Heart left ventricle (tissue), 16 donors: ENCODE measurements at regions not wholly inside any gene's neighbourhood (a gene's known extent, or its start where the extent isn't known, plus 50 kb on each side); places are given as distances from the start of the nearest gene placed in this dataset.

Experiments used
- ATAC-seq, 4 donors: fragments of 200-7000 bp; cut with Tn5 transposase; one replicate each; pipeline ENCODE4 v1.9.1; 2020 to 2022; ENCODE audit warnings: moderate library complexity in 4 of 4, mild to moderate bottlenecking in 3 of 4, moderate number of reproducible peaks in 1 of 4
- DNase-seq, 5 donors: peaks; one replicate each; pipeline ENCODE4 v3.0.0-alpha.2; 2020
- H3K27ac ChIP-seq, 12 donors: fragments of 200-600 bp; sonication (generic) in 4 of 12; one replicate each; pipeline versions ENCODE4 v1.5.0 to v1.8.0; 2016 to 2022; ENCODE audit warnings: mild to moderate bottlenecking in 2 of 12
- H3K27me3 ChIP-seq, 9 donors: fragments of 200-600 bp; sonication (generic) in 2 of 9; one replicate each; pipeline versions ENCODE4 v1.5.1 to v1.8.0; 2016 to 2022; ENCODE audit warnings: mild to moderate bottlenecking in 3 of 9
- H3K36me3 ChIP-seq, 9 donors: fragments of 200-600 bp; sonication (generic) in 2 of 9; one replicate each; pipeline versions ENCODE4 v1.5.0 to v1.8.0; 2018 to 2022; ENCODE audit warnings: mild to moderate bottlenecking in 2 of 9
- H3K4me1 ChIP-seq, 12 donors: fragments of 200-600 bp; sonication (generic) in 4 of 12; one replicate each; pipeline versions ENCODE4 v1.5.0 to v1.8.0; 2016 to 2022; ENCODE audit warnings: mild to moderate bottlenecking in 3 of 12
- H3K4me3 ChIP-seq, 12 donors: fragments of 200-600 bp; sonication (generic) in 4 of 12; one replicate each; pipeline versions ENCODE4 v1.5.0 to v1.8.0; 2017 to 2022; ENCODE audit warnings: mild to moderate bottlenecking in 9 of 12, moderate library complexity in 4 of 12
- H3K9me3 ChIP-seq, 12 donors: fragments of 200-600 bp; sonication (generic) in 4 of 12; one replicate each; pipeline versions ENCODE4 v1.5.0 to v1.8.0; 2016 to 2022; ENCODE audit warnings: mild to moderate bottlenecking in 1 of 12
- POLR2A ChIP-seq, 2 donors: fragments of 450-650 bp; IDR thresholded peaks; one replicate each; pipeline ENCODE4 v1.6.1; 2017; ENCODE audit warnings: antibody characterized with exemption in 2 of 2, mild to moderate bottlenecking in 2 of 2, moderate library complexity in 2 of 2
- WGBS, 4 donors: extraction: QIAGEN DNeasy Blood & Tissue Kit in 2 of 4; methylation state at CpG; one replicate each; pipeline versions ENCODE4 v1.1.5 to v1.1.7; 2013 to 2018; 5-methylcytosine and 5-hydroxymethylcytosine counted together
- intact Hi-C, 10 donors: fragments of 100-400 bp; cut with DNase I; formaldehyde crosslinking; loops; one replicate each; pipeline versions ENCODE4 v1.11.1 to v1.14.2; 2022
- TF ChIP-seq, protein P1 (sequence below), 12 donors: fragments of 200-600 bp; sonication (generic) in 4 of 12; IDR thresholded peaks; one replicate each; pipeline versions ENCODE4 v1.5.0 to v1.8.0; 2018 to 2022; ENCODE audit warnings: antibody characterized with exemption in 12 of 12, mild to moderate bottlenecking in 5 of 12
- donor health status: ischemic (EF 13 %, LVEDD 7.1; RV severe dilation, severe dysfunction).
- donor health status: healthy with polysubstance abuse.
- donor health status: DM: no; HTN: yes; CAD: no.
- donor health status: DM: no; HTN: no; CAD: no.
- donor health status: ischemic (EF 25% LVEDD 6.9; RV normal size, moderate dysfunction).
- donor health status: ischemic (EF 25% LVEDD 5.7; RV mildly dilated, moderate dysfunction).
- donor health status: healthy.
- donor health status: DM: yes; HTN: yes; CAD: no.
- donor health status: ischemic (EF 35%, LVEDD 5.7; RV mildly dilated, moderate dysfunction).
- donor health status: nonischemic (EF 11% LVEDD 7.7; RV severe dilation, severe dysfunction).
- donor health status: DM: yes; HTN: yes; CAD: no.
- donor health status: PGD.
- donor health status: ischemic (EF 29% LVEDD 5.4; RV normal size, mild dysfunction).
- donor health status: nonischemic (EF 23%, LVEDD 6.1; RV moderate dilation, normal function).

DNA sequence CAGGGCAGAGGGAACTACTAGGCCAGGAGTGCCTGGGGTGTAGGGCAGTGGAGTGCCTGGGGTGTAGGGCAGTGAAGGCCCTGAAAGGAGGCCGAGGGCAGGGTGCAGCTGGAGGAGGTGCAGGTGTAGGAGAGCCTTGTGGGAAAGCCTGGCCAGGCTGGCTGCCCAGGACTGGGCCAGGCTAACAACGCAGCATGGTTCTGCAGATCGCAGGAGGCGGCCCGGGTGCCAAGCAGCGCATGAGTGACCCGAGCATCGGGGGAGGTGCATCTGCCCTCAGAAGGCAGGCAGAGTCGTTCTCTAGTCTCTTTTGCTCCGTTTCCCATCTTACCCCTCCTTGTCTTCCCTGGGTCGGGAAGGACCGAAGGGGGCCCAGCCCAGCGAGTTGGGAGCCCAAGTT, 151.5 kb upstream of the PHACTR3 start:
- Histone ChIP-seq H3K27me3 (peaks cover 0 to 48% (median 13%) of the 10 kb centered on the region in 9 donors), H3K4me1 (peaks cover 0 to 6% (median 0%) of the 10 kb centered on the region in 12 donors), H3K4me3 (no peak overlapping the region), H3K36me3 (no peaks in the 10 kb centered on the region), H3K9me3 (no peaks in the 10 kb centered on the region), H3K27ac (no peak overlapping the region)
- intact Hi-C loops, result loop anchor here in 2 of 10 donors (10.0 kb wide), 1 partner anchor 368 kb away; no protein-coding TSS in a partner anchor
- DNase-seq (no peak), ATAC-seq (no peak)
- 74 to 78% (median 78%) methylated on average over 11 to 13 of the region's 13 CpGs for WGBS, 4 donors
- TF ChIP-seq, protein P1, sequence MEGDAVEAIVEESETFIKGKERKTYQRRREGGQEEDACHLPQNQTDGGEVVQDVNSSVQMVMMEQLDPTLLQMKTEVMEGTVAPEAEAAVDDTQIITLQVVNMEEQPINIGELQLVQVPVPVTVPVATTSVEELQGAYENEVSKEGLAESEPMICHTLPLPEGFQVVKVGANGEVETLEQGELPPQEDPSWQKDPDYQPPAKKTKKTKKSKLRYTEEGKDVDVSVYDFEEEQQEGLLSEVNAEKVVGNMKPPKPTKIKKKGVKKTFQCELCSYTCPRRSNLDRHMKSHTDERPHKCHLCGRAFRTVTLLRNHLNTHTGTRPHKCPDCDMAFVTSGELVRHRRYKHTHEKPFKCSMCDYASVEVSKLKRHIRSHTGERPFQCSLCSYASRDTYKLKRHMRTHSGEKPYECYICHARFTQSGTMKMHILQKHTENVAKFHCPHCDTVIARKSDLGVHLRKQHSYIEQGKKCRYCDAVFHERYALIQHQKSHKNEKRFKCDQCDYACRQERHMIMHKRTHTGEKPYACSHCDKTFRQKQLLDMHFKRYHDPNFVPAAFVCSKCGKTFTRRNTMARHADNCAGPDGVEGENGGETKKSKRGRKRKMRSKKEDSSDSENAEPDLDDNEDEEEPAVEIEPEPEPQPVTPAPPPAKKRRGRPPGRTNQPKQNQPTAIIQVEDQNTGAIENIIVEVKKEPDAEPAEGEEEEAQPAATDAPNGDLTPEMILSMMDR (IDR thresholded peaks at IDR 0.05), result no peak
- no peak for TF ChIP-seq POLR2A (IDR thresholded peaks at IDR 0.05)

- ATAC-seq (peak in 2 of 4 donors; percentile 8 to 56), DNase-seq (peak in 2 of 5 donors; percentile 31 to 55)
- Histone ChIP-seq H3K9me3 (peaks cover 0 to 4% (median 0%) of the 10 kb centered on the region in 12 donors), H3K36me3 (no peaks in the 10 kb centered on the region), H3K4me1 (peaks cover 0 to 6% (median 0%) of the 10 kb centered on the region in 12 donors), H3K27me3 (peaks cover 0 to 42% (median 12%) of the 10 kb centered on the region in 9 donors), H3K4me3 (no peak overlapping the region), H3K27ac (no peak overlapping the region)
- TF ChIP-seq, protein P1 (IDR thresholded peaks at IDR 0.05), result no peak
- no peak for TF ChIP-seq POLR2A (IDR thresholded peaks at IDR 0.05)
- intact Hi-C loops, result loop anchor here in 2 of 10 donors (10.0 kb wide), 1 partner anchor 369 kb away; no protein-coding TSS in a partner anchor
- 71 to 75% (median 72%) methylated on average over 15 of the region's 15 CpGs for WGBS, 4 donors
Measured at GRCh38 chr20:59453759-59454560, 150.4 kb upstream of the PHACTR3 start.

DNA sequence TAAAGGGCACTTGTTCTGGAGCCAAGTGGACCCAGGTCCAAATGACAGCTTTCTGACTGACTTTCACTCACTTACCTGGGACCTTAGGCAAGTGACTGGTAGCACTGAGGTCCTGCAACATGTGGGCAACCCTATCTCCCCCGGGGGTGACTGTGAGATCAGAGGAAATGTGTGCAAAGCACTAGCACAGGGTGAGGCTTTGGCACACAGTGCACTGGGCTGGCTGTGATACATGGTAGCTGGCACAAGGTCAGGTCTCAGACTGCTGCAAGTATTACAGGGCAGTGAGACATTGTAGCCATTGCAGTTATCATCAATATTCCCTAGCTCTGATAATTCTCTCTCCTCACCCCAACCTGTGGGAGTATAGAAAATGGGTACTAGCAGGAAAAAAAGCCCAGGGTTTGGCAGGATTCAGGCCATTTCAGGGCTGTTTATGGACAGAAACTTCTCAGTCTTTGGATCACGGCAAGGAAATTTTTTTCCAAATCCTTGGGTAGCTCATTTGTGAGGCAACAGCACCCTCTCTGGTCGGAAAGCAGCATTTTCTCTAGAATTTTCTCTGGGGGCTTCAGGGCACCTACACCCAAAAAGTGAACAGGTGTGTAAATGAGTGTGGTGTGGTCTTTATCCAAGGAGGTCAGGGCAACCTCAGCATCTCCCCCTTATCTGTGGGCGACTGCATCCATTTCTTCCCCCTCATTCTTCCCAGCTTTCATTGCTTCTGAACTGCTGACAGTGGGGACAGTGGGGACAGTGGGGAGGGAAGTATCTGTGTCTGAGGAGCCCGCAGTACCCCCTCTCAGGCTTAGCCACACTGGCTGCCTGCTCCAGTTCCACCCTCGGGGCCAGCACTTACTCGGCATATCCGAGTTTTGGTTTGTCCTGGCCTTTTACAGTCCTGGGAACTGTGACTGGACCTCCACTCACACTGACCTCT, 148.7 kb upstream of the PHACTR3 start:
- Histone ChIP-seq H3K4me1 (peaks cover 0 to 6% (median 0%) of the 10 kb centered on the region in 12 donors), H3K9me3 (peaks cover 0 to 9% (median 0%) of the 10 kb centered on the region in 12 donors), H3K27me3 (peaks cover 0 to 25% (median 0%) of the 10 kb centered on the region in 9 donors), H3K36me3 (no peaks in the 10 kb centered on the region), H3K4me3 (no peak overlapping the region), H3K27ac (no peak overlapping the region)
- ATAC-seq, result peak in 3 of 4 donors; percentile 42 to 85 (median 69)
- no peak for TF ChIP-seq POLR2A (IDR thresholded peaks at IDR 0.05)
- TF ChIP-seq, protein P1 (IDR thresholded peaks at IDR 0.05), result peak; percentile 34 to 66 (median 50)
- DNase-seq, result peak in 1 of 5 donors; percentile 54
- WGBS, 4 donors, result 30 to 45% (median 38%) methylated on average over 7 to 8 of the region's 8 CpGs
- intact Hi-C loops, result loop anchor here in 5 of 10 donors (2.0 to 10.0 kb wide), 5 partner anchors 371 to 1218 kb away; no protein-coding TSS in a partner anchor
